ENCODE measurements at regions not wholly inside any gene's neighbourhood (a gene's known extent, or its start where the extent isn't known, plus 50 kb on each side); places are given as distances from the start of the nearest gene placed in this dataset.

- TF ChIP-seq CTCF (conservative IDR thresholded peaks at IDR 0.05; ENCODE audit: low read length): no peak
- no peak overlapping the region for H3K4me3 ChIP-seq (ENCODE audit: low read length)
- no peak for DNase-seq (ENCODE audit: low read depth)
Observed at GRCh38 chr2:21996339-21996738, 872.6 kb downstream of the TDRD15 start.

GRCh38 chr2:21999522-21999921 lies 875.8 kb downstream of the TDRD15 start:
- no peak overlapping the region for H3K4me3 ChIP-seq (ENCODE audit: low read length)
- DNase-seq (ENCODE audit: low read depth): no peak
- no peak for TF ChIP-seq CTCF (conservative IDR thresholded peaks at IDR 0.05; ENCODE audit: low read length)

- no peak for TF ChIP-seq CTCF (conservative IDR thresholded peaks at IDR 0.05; ENCODE audit: low read length)
- no peak overlapping the region for H3K4me3 ChIP-seq (ENCODE audit: low read length)
- DNase-seq (ENCODE audit: low read depth): no peak
Observed at GRCh38 chr2:22002066-22002465, 878.3 kb downstream of the TDRD15 start.

- TF ChIP-seq CTCF (conservative IDR thresholded peaks at IDR 0.05; ENCODE audit: low read length): no peak
- no peak overlapping the region for H3K4me3 ChIP-seq (ENCODE audit: low read length)
- no peak for DNase-seq (ENCODE audit: low read depth)
Observed at GRCh38 chr2:22003270-22003669, 879.5 kb downstream of the TDRD15 start.

GRCh38 chr2:22011048-22011447 lies 887.3 kb downstream of the TDRD15 start:
- no peak for DNase-seq (ENCODE audit: low read depth)
- TF ChIP-seq CTCF (conservative IDR thresholded peaks at IDR 0.05; ENCODE audit: low read length): no peak
- H3K4me3 ChIP-seq (ENCODE audit: low read length): no peak overlapping the region

- DNase-seq (ENCODE audit: low read depth): no peak
- no peak overlapping the region for H3K4me3 ChIP-seq (ENCODE audit: low read length)
- TF ChIP-seq CTCF (conservative IDR thresholded peaks at IDR 0.05; ENCODE audit: low read length): no peak
Observed at GRCh38 chr2:22020091-22020742, 896.4 kb downstream of the TDRD15 start.

- TF ChIP-seq CTCF (conservative IDR thresholded peaks at IDR 0.05; ENCODE audit: low read length): no peak
- no peak overlapping the region for H3K4me3 ChIP-seq (ENCODE audit: low read length)
- DNase-seq (ENCODE audit: low read depth): no peak
Observed at GRCh38 chr2:22027345-22028005, 903.7 kb downstream of the TDRD15 start.

All from AG10803 (cell line).